ENCODE measurements at regions not wholly inside any gene's neighbourhood (a gene's known extent, or its start where the extent isn't known, plus 50 kb on each side); places are given as distances from the start of the nearest gene placed in this dataset.

- H3K9me2 ChIP-seq (ENCODE audit: insufficient read depth, low read length): no peaks in the 10 kb centered on the region
- no peak overlapping the region for H3K4me3 ChIP-seq (ENCODE audit: low read length)
- no peak overlapping the region for H3K27ac ChIP-seq (ENCODE audit: low read length)
- H3K27me3 ChIP-seq (ENCODE audit: insufficient read depth, low read depth, low read length): no peaks in the 10 kb centered on the region
- H3K9me3 ChIP-seq (ENCODE audit: low read length): peaks cover 6% of the 10 kb centered on the region
- H3F3A ChIP-seq (ENCODE audit: insufficient read depth, low read length, poor library complexity, severe bottlenecking): no peaks in the 10 kb centered on the region
- no peaks in the 10 kb centered on the region for H4K20me1 ChIP-seq (ENCODE audit: insufficient read depth)
- no peak overlapping the region for H3K4me2 ChIP-seq (ENCODE audit: low read length)
- no peak overlapping the region for H3K9ac ChIP-seq (ENCODE audit: low read length)
- H3K36me3 ChIP-seq (ENCODE audit: insufficient read depth, low read length): no peaks in the 10 kb centered on the region
- H3K79me2 ChIP-seq (replicated peaks; ENCODE audit: insufficient read depth, low read length): no peaks in the 10 kb centered on the region
- H2AFZ ChIP-seq (ENCODE audit: low read depth, low read length): no peak overlapping the region
- TF ChIP-seq CTCF (IDR thresholded peaks at IDR 0.05; ENCODE audit: poor library complexity, severe bottlenecking) (no peak), EP300 (conservative IDR thresholded peaks at IDR 0.05; ENCODE audit: poor library complexity, severe bottlenecking) (no peak), RAD21 (conservative IDR thresholded peaks at IDR 0.05) (no peak), TAF1 (IDR thresholded peaks at IDR 0.05; ENCODE audit: low read depth) (no peak), EZH2 (IDR thresholded peaks at IDR 0.05; ENCODE audit: borderline replicate concordance, insufficient read depth, low read length, poor library complexity, severe bottlenecking) (no peak), MXI1 (conservative IDR thresholded peaks at IDR 0.05; ENCODE audit: poor library complexity, severe bottlenecking) (no peak), SMC3 (conservative IDR thresholded peaks at IDR 0.05; ENCODE audit: poor library complexity) (no peak), POLR2AphosphoS5 (IDR thresholded peaks at IDR 0.05) (no peak)
- TF ChIP-seq, protein P1, sequence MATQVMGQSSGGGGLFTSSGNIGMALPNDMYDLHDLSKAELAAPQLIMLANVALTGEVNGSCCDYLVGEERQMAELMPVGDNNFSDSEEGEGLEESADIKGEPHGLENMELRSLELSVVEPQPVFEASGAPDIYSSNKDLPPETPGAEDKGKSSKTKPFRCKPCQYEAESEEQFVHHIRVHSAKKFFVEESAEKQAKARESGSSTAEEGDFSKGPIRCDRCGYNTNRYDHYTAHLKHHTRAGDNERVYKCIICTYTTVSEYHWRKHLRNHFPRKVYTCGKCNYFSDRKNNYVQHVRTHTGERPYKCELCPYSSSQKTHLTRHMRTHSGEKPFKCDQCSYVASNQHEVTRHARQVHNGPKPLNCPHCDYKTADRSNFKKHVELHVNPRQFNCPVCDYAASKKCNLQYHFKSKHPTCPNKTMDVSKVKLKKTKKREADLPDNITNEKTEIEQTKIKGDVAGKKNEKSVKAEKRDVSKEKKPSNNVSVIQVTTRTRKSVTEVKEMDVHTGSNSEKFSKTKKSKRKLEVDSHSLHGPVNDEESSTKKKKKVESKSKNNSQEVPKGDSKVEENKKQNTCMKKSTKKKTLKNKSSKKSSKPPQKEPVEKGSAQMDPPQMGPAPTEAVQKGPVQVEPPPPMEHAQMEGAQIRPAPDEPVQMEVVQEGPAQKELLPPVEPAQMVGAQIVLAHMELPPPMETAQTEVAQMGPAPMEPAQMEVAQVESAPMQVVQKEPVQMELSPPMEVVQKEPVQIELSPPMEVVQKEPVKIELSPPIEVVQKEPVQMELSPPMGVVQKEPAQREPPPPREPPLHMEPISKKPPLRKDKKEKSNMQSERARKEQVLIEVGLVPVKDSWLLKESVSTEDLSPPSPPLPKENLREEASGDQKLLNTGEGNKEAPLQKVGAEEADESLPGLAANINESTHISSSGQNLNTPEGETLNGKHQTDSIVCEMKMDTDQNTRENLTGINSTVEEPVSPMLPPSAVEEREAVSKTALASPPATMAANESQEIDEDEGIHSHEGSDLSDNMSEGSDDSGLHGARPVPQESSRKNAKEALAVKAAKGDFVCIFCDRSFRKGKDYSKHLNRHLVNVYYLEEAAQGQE (IDR thresholded peaks at IDR 0.05; ENCODE audit: borderline replicate concordance): no peak
Observed at GRCh38 chr12:19036673-19037357, 92.7 kb upstream of the PLEKHA5 start.

- Histone ChIP-seq H3F3A (ENCODE audit: insufficient read depth, low read length, poor library complexity, severe bottlenecking) (no peaks in the 10 kb centered on the region), H3K9me2 (ENCODE audit: insufficient read depth, low read length) (no peaks in the 10 kb centered on the region), H4K20me1 (ENCODE audit: insufficient read depth) (no peaks in the 10 kb centered on the region), H3K4me3 (ENCODE audit: low read length) (no peak overlapping the region), H3K9me3 (ENCODE audit: low read length) (no peaks in the 10 kb centered on the region), H3K27ac (ENCODE audit: low read length) (no peak overlapping the region), H2AFZ (ENCODE audit: low read depth, low read length) (no peak overlapping the region), H3K79me2 (replicated peaks; ENCODE audit: insufficient read depth, low read length) (no peaks in the 10 kb centered on the region), H3K27me3 (ENCODE audit: insufficient read depth, low read depth, low read length) (no peaks in the 10 kb centered on the region), H3K9ac (ENCODE audit: low read length) (no peak overlapping the region), H3K36me3 (ENCODE audit: insufficient read depth, low read length) (no peaks in the 10 kb centered on the region), H3K4me2 (ENCODE audit: low read length) (no peak overlapping the region)
- TF ChIP-seq EP300 (conservative IDR thresholded peaks at IDR 0.05; ENCODE audit: poor library complexity, severe bottlenecking): no peak
- no peak for TF ChIP-seq TAF1 (IDR thresholded peaks at IDR 0.05; ENCODE audit: low read depth)
- TF ChIP-seq, protein P1 (IDR thresholded peaks at IDR 0.05; ENCODE audit: borderline replicate concordance): no peak
- TF ChIP-seq EZH2 (IDR thresholded peaks at IDR 0.05; ENCODE audit: borderline replicate concordance, insufficient read depth, low read length, poor library complexity, severe bottlenecking): no peak
- no peak for TF ChIP-seq RAD21 (conservative IDR thresholded peaks at IDR 0.05)
- TF ChIP-seq SMC3 (conservative IDR thresholded peaks at IDR 0.05; ENCODE audit: poor library complexity): no peak
- TF ChIP-seq MXI1 (conservative IDR thresholded peaks at IDR 0.05; ENCODE audit: poor library complexity, severe bottlenecking): no peak
- TF ChIP-seq CTCF (IDR thresholded peaks at IDR 0.05; ENCODE audit: poor library complexity, severe bottlenecking): no peak
- TF ChIP-seq POLR2AphosphoS5 (IDR thresholded peaks at IDR 0.05): no peak
Observed at GRCh38 chr12:19038209-19038608, 91.3 kb upstream of the PLEKHA5 start.
